ENCODE measurements at regions not wholly inside any gene's neighbourhood (a gene's known extent, or its start where the extent isn't known, plus 50 kb on each side); places are given as distances from the start of the nearest gene placed in this dataset.

- TF ChIP-seq GTF3A (CRISPR knock-in tag; conservative IDR thresholded peaks at IDR 0.05) (no peak), IRF2 (CRISPR knock-in tag; IDR thresholded peaks at IDR 0.05) (no peak), MBD4 (IDR thresholded peaks at IDR 0.05; ENCODE audit: borderline replicate concordance, low read length) (no peak), CTCF (CRISPR knock-in tag; IDR thresholded peaks at IDR 0.05) (no peak), NONO (IDR thresholded peaks at IDR 0.05) (no peak), NONO (CRISPR knock-in tag; conservative IDR thresholded peaks at IDR 0.05) (no peak), EP300 (IDR thresholded peaks at IDR 0.05; ENCODE audit: low read depth in 2 of 2, low read length in 2 of 2) (no peak), EP300 (CRISPR knock-in tag; IDR thresholded peaks at IDR 0.05; ENCODE audit: borderline replicate concordance) (no peak), ZNF552 (CRISPR knock-in tag; IDR thresholded peaks at IDR 0.05; ENCODE audit: borderline replicate concordance) (no peak), MYC (CRISPR knock-in tag; IDR thresholded peaks at IDR 0.05; ENCODE audit: borderline replicate concordance) (no peak), ATF2 (CRISPR knock-in tag; IDR thresholded peaks at IDR 0.05) (no peak), GABPB1 (CRISPR knock-in tag; IDR thresholded peaks at IDR 0.05) (no peak), YY1 (IDR thresholded peaks at IDR 0.05; ENCODE audit: insufficient read depth, insufficient replicate concordance, low read depth, low read length) (no peak), HDAC2 (CRISPR knock-in tag; IDR thresholded peaks at IDR 0.05) (no peak), NFRKB (IDR thresholded peaks at IDR 0.05) (no peak), POLR2AphosphoS5 (IDR thresholded peaks at IDR 0.05; ENCODE audit: low read depth, low read length) (no peak)
Observed at GRCh38 chr11:92725352-92725751, 244.1 kb upstream of the MTNR1B start.
